ENCODE measurements at regions not wholly inside any gene's neighbourhood (a gene's known extent, or its start where the extent isn't known, plus 50 kb on each side); places are given as distances from the start of the nearest gene placed in this dataset.
A peak's percentile ranks its signal among the peaks of the same experiment; 100 is the strongest.

- no peak for TF ChIP-seq BCL3 (IDR thresholded peaks at IDR 0.05)
- TF ChIP-seq PHF8 (IDR thresholded peaks at IDR 0.05; ENCODE audit: borderline replicate concordance, low read depth), result no peak
Measured at GRCh38 chr1:56331207-56331891, 248.0 kb downstream of the PLPP3 start (continued).

GRCh38 chr1:56330391-56331026 is 248.9 kb downstream of the PLPP3 start:
- TF ChIP-seq FOSL2 (IDR thresholded peaks at IDR 0.05), result no peak
- peak; percentile 17; the same call in 1 of the 2 replicates for TF ChIP-seq FOSL2 (CRISPR knock-in tag; IDR thresholded peaks at IDR 0.05)
- TF ChIP-seq USF2 (IDR thresholded peaks at IDR 0.05), result no peak
- WGBS (ENCODE audit: missing lambda C conversion rate), result 55% methylated on average over 1 of the region's 1 CpG
- ChIA-PET CTCF (no interaction called here), POLR2A (no interaction called here)
- no peak for FAIRE-seq
- ATAC-seq, result no peak
- no peak overlapping the region for H3K4me2 ChIP-seq
- H3K27ac ChIP-seq, result no peak overlapping the region
- no peaks in the 10 kb centered on the region for H3K9me3 ChIP-seq
- DNase-seq (ENCODE audit: low read depth in 1 of 2, low spot score in 1 of 2), result no peak
- no peak overlapping the region for H3K4me3 ChIP-seq
- H3K4me1 ChIP-seq, result peaks cover 26% of the 10 kb centered on the region

- TF ChIP-seq CEBPB (IDR thresholded peaks at IDR 0.05) (peak; percentile 25 to 44; a peak in 2 of 4 replicates), JUNB (IDR thresholded peaks at IDR 0.05) (no peak), CHD2 (IDR thresholded peaks at IDR 0.05; ENCODE audit: low read length, partially characterized antibody) (no peak), JUN (IDR thresholded peaks at IDR 0.05) (no peak), MAX (IDR thresholded peaks at IDR 0.05) (no peak)
- Histone ChIP-seq H3K4me1 (peaks cover 26% of the 10 kb centered on the region), H3K9me3 (no peaks in the 10 kb centered on the region), H3K4me2 (no peak overlapping the region), H3K27ac (peak overlapping the region in 1 of 2 experiments; percentile 28; a peak in 1 of 6 replicates), H3K4me3 (no peak overlapping the region)
- ATAC-seq (no peak), FAIRE-seq (no peak), DNase-seq (ENCODE audit: low read depth in 1 of 2, low spot score in 1 of 2) (no peak)
- 90% methylated on average over 1 of the region's 1 CpG for WGBS (ENCODE audit: missing lambda C conversion rate)
- ChIA-PET POLR2A (no interaction called here), CTCF (no interaction called here)
Measured at GRCh38 chr1:56329970-56330369, 249.4 kb downstream of the PLPP3 start.

GRCh38 chr1:56327195-56327594 is 252.2 kb downstream of the PLPP3 start:
- H3K4me1 ChIP-seq, result peaks cover 24% of the 10 kb centered on the region
- ATAC-seq (no peak), DNase-seq (ENCODE audit: low read depth in 1 of 2, low spot score in 1 of 2) (no peak), FAIRE-seq (no peak)
- WGBS (ENCODE audit: missing lambda C conversion rate), result 26% methylated on average over 1 of the region's 1 CpG
- H3K4me2 ChIP-seq, result no peak overlapping the region
- TF ChIP-seq BHLHE40 (IDR thresholded peaks at IDR 0.05; ENCODE audit: low read depth, low read length), result no peak
- no peak for TF ChIP-seq BCL3 (IDR thresholded peaks at IDR 0.05)
- no peak for TF ChIP-seq EHF (CRISPR knock-in tag; IDR thresholded peaks at IDR 0.05)
- TF ChIP-seq JUN (IDR thresholded peaks at IDR 0.05), result no peak
- TF ChIP-seq FOXS1 (CRISPR knock-in tag; IDR thresholded peaks at IDR 0.05), result no peak
- no peak for TF ChIP-seq GATA3 (IDR thresholded peaks at IDR 0.05; ENCODE audit: borderline replicate concordance)
- TF ChIP-seq SREBF2 (IDR thresholded peaks at IDR 0.05), result no peak
- no peak for TF ChIP-seq POLR2AphosphoS2 (conservative IDR thresholded peaks at IDR 0.05; ENCODE audit: low read length)
- TF ChIP-seq RARB (CRISPR knock-in tag; IDR thresholded peaks at IDR 0.05), result no peak
- no peak for TF ChIP-seq ZC3H11A (IDR thresholded peaks at IDR 0.05)
- no peak for TF ChIP-seq E2F6 (IDR thresholded peaks at IDR 0.05; ENCODE audit: borderline replicate concordance, low read depth)
- no peak for TF ChIP-seq HMGXB4 (CRISPR knock-in tag; IDR thresholded peaks at IDR 0.05; ENCODE audit: borderline replicate concordance)
- no peak for TF ChIP-seq MAFK (IDR thresholded peaks at IDR 0.05; ENCODE audit: partially characterized antibody)
- ChIA-PET CTCF (no interaction called here), POLR2A (no interaction called here)
- no peak overlapping the region for H3K4me3 ChIP-seq
- H3K9me3 ChIP-seq, result no peaks in the 10 kb centered on the region
- no peak overlapping the region for H3K27ac ChIP-seq
